ENCODE measurements at regions not wholly inside any gene's neighbourhood (a gene's known extent, or its start where the extent isn't known, plus 50 kb on each side); places are given as distances from the start of the nearest gene placed in this dataset.
"Not testable (repeated sequence)": the region's sequence is repeated elsewhere in the genome, so short reads cannot be mapped to it uniquely, and the experiment has no call there.

GRCh38 chr3:153866901-153867300 is 254.3 kb upstream of the ARHGEF26 start:
- H3K27ac Mint-ChIP-seq: no peak overlapping the region

DNA sequence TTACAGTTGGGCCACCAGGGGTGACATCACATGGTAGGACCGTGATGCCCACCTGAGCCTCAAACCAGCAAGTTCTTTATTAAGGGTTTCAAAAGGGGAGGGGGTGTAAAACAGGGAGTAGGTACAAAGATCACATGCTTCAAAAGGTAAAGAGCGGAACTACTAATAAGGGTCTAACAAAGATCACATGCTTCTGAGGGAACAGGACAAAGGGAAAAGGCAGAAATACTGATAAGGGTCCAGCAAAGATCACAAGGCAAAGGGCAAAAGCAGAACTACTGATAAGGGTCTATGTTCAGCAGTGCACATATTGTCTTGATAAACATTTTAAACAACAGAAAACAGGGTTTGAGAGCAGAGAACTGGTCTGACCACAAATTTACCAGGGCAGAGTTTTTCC is 246.8 kb upstream of the ARHGEF26 start:
- H3K79me2 ChIP-seq (ENCODE audit: insufficient read depth, low read length); H3K27ac Mint-ChIP-seq; H3K36me3 ChIP-seq (replicated peaks in 1 of 2; ENCODE audit: control insufficient read depth in 1 of 2, insufficient read depth in 2 of 2, low read length in 2 of 2); H3K9ac ChIP-seq (ENCODE audit: insufficient read depth, low read length, poor library complexity, severe bottlenecking); H3K4me1 ChIP-seq (ENCODE audit: control insufficient read depth in 1 of 2, insufficient read depth in 2 of 2, low read length in 2 of 2); H2AFZ ChIP-seq (ENCODE audit: insufficient read depth, low read depth, low read length, poor library complexity, severe bottlenecking); H4K20me1 ChIP-seq (ENCODE audit: insufficient read depth, low read length); H3K36me3 Mint-ChIP-seq; DNase-seq; H3K9me3 ChIP-seq (replicated peaks in 1 of 2; ENCODE audit: control insufficient read depth in 1 of 2, insufficient read depth in 1 of 2, low read length in 2 of 2); H3K27me3 Mint-ChIP-seq (ENCODE audit: low read depth in 3 of 3); H3K4me2 ChIP-seq (replicated peaks; ENCODE audit: extremely low read depth, low read length, poor library complexity, severe bottlenecking); H3K27ac ChIP-seq (ENCODE audit: low read depth in 1 of 2, low read length in 2 of 2); H3K27me3 ChIP-seq (ENCODE audit: control insufficient read depth in 2 of 2, insufficient read depth in 2 of 2, low read length in 2 of 2); H3K4me3 ChIP-seq (replicated peaks in 1 of 3; ENCODE audit: low read depth in 2 of 3, low read length in 3 of 3); intact Hi-C loops (cut with micrococcal nuclease); H3K4me1 Mint-ChIP-seq; H3K4me3 Mint-ChIP-seq: not testable (repeated sequence)
- peaks cover 8 to 22% (median 11%) of the 10 kb centered on the region in 7 donors for H3K9me3 Mint-ChIP-seq
- 94% methylated on average over 2 of the region's 2 CpGs for WGBS (ENCODE audit: insufficient coverage)

More at GRCh38 chr3:153866901-153867300, 254.3 kb upstream of the ARHGEF26 start:
- no peak overlapping the region for H3K4me3 ChIP-seq (replicated peaks in 1 of 3; ENCODE audit: low read depth in 2 of 3, low read length in 3 of 3)
- H3K9ac ChIP-seq (ENCODE audit: insufficient read depth, low read length, poor library complexity, severe bottlenecking): no peak overlapping the region
- H3K9me3 ChIP-seq (replicated peaks in 1 of 2; ENCODE audit: control insufficient read depth in 1 of 2, insufficient read depth in 1 of 2, low read length in 2 of 2): no peaks in the 10 kb centered on the region
- no peaks in the 10 kb centered on the region for H3K36me3 Mint-ChIP-seq
- no peaks in the 10 kb centered on the region for H3K36me3 ChIP-seq (replicated peaks in 1 of 2; ENCODE audit: control insufficient read depth in 1 of 2, insufficient read depth in 2 of 2, low read length in 2 of 2)
- H4K20me1 ChIP-seq (ENCODE audit: insufficient read depth, low read length): no peaks in the 10 kb centered on the region
- no peaks in the 10 kb centered on the region for H3K27me3 Mint-ChIP-seq (ENCODE audit: low read depth in 3 of 3)
- H3K27ac ChIP-seq (ENCODE audit: low read depth in 1 of 2, low read length in 2 of 2): no peak overlapping the region
- no peaks in the 10 kb centered on the region for H3K79me2 ChIP-seq (ENCODE audit: insufficient read depth, low read length)
- H3K4me3 Mint-ChIP-seq: no peak overlapping the region
- DNase-seq: no peak
- no peaks in the 10 kb centered on the region for H3K27me3 ChIP-seq (ENCODE audit: control insufficient read depth in 2 of 2, insufficient read depth in 2 of 2, low read length in 2 of 2)
- TF ChIP-seq, protein P1, sequence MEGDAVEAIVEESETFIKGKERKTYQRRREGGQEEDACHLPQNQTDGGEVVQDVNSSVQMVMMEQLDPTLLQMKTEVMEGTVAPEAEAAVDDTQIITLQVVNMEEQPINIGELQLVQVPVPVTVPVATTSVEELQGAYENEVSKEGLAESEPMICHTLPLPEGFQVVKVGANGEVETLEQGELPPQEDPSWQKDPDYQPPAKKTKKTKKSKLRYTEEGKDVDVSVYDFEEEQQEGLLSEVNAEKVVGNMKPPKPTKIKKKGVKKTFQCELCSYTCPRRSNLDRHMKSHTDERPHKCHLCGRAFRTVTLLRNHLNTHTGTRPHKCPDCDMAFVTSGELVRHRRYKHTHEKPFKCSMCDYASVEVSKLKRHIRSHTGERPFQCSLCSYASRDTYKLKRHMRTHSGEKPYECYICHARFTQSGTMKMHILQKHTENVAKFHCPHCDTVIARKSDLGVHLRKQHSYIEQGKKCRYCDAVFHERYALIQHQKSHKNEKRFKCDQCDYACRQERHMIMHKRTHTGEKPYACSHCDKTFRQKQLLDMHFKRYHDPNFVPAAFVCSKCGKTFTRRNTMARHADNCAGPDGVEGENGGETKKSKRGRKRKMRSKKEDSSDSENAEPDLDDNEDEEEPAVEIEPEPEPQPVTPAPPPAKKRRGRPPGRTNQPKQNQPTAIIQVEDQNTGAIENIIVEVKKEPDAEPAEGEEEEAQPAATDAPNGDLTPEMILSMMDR (IDR thresholded peaks at IDR 0.05): no peak
- H3K4me2 ChIP-seq (replicated peaks; ENCODE audit: extremely low read depth, low read length, poor library complexity, severe bottlenecking): no peak overlapping the region
- H3K4me1 ChIP-seq (ENCODE audit: control insufficient read depth in 1 of 2, insufficient read depth in 2 of 2, low read length in 2 of 2): no peaks in the 10 kb centered on the region
- H3K4me1 Mint-ChIP-seq: no peaks in the 10 kb centered on the region
- intact Hi-C loops (cut with micrococcal nuclease): no loop called here
- H3K9me3 Mint-ChIP-seq: peaks cover 0 to 12% (median 7%) of the 10 kb centered on the region in 7 donors
- no peak overlapping the region for H2AFZ ChIP-seq (ENCODE audit: insufficient read depth, low read depth, low read length, poor library complexity, severe bottlenecking)

Measured in CD14-positive monocyte (primary cell).